LNCaP clone FGC (cell line): ENCODE measurements at regions not wholly inside any gene's neighbourhood (a gene's known extent, or its start where the extent isn't known, plus 50 kb on each side); places are given as distances from the start of the nearest gene placed in this dataset.

Source experiments
- DNase-seq: peaks from one replicate; pipeline ENCODE4 v3.0.0-alpha.2; 2011; ENCODE audit warnings: low read depth
- H3K4me3 ChIP-seq: 2 replicates; pipeline ENCODE4 v1.5.1; 2011; ENCODE audit warnings: mild to moderate bottlenecking, low read depth, low read length, control low read depth
- CTCF ChIP-seq: IDR thresholded peaks from 2 replicates; pipeline ENCODE4 v1.5.1; 2012; ENCODE audit warnings: mild to moderate bottlenecking; ENCODE audit not compliant: control insufficient read depth, insufficient read depth; ENCODE audit errors: extremely low read depth

GRCh38 chr6:81988871-81989270 is 236.4 kb upstream of the TENT5A start:
- DNase-seq, result no peak
- H3K4me3 ChIP-seq, result no peak overlapping the region
- no peak for TF ChIP-seq CTCF

GRCh38 chr6:81988446-81988845 is 236.0 kb upstream of the TENT5A start:
- no peak for TF ChIP-seq CTCF
- H3K4me3 ChIP-seq, result no peak overlapping the region
- no peak for DNase-seq

GRCh38 chr6:81987293-81987692 is 234.8 kb upstream of the TENT5A start:
- H3K4me3 ChIP-seq, result no peak overlapping the region
- no peak for DNase-seq
- TF ChIP-seq CTCF, result no peak

GRCh38 chr6:81985191-81985590 is 232.7 kb upstream of the TENT5A start:
- DNase-seq, result no peak
- H3K4me3 ChIP-seq, result no peak overlapping the region
- TF ChIP-seq CTCF, result no peak

- no peak overlapping the region for H3K4me3 ChIP-seq
- no peak for TF ChIP-seq CTCF
- DNase-seq, result no peak
Observed at GRCh38 chr6:81984599-81984998, 232.1 kb upstream of the TENT5A start.

GRCh38 chr6:81981812-81982211 is 229.3 kb upstream of the TENT5A start:
- DNase-seq, result no peak
- TF ChIP-seq CTCF, result no peak
- H3K4me3 ChIP-seq, result no peak overlapping the region

GRCh38 chr6:81979767-81980166 is 227.3 kb upstream of the TENT5A start:
- no peak for TF ChIP-seq CTCF
- no peak overlapping the region for H3K4me3 ChIP-seq
- DNase-seq, result no peak
